HG02623 (cell line): ENCODE measurements at regions not wholly inside any gene's neighbourhood (a gene's known extent, or its start where the extent isn't known, plus 50 kb on each side); places are given as distances from the start of the nearest gene placed in this dataset.
"Not testable (repeated sequence)": the region's sequence is repeated elsewhere in the genome, so short reads cannot be mapped to it uniquely, and the experiment has no call there.

Source experiments
- ATAC-seq: cut with Tn5 transposase; IDR thresholded peaks from one replicate; pipeline ENCODE4 v1.9.1; 2021; ENCODE audit warnings: moderate library complexity; ENCODE audit not compliant: unreplicated experiment

DNA sequence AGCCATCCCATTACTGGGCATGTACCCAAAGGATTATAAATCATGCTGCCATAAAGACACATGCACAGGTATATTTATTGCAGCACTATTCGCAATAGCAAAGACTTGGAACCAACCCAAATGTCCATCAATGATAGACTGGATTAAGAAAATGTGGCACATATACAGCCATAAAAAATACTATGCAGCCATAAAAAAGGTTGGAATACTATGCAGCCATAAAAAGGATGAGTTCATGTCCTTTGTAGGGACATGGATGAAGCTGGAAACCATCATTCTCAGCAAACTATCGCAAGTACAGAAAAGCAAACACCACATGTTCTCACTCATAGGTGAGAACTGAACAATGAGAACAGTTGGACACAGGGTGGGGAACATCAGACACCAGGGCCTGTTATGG is 151.5 kb downstream of the PLK2 start:
- not testable (repeated sequence) for ATAC-seq

DNA sequence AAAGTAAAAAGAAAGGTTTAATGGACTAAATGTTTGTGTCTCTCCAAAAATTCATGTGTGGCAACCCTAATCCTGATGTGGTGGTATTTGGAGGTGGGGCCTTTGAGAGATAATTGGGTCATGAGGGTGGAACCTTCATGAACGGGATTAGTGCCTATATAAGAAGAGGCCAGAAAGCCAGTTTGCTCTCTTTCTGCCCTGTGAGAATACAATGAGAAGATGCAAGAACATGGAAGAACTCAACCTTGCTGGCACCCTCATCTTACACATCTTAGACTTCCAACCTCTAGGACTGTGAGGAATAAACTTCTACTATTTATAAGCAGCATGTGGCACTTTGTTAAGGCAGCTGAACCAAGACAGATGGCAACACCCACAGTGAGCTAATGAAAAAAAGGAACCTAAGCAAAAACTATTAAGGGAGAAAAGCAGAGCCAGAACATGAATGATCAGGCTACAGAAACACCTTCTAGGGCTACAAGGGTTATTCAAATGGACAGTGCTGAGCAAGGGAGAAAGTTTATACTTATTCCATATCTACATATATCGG is 159.5 kb downstream of the PLK2 start:
- ATAC-seq: no peak

DNA sequence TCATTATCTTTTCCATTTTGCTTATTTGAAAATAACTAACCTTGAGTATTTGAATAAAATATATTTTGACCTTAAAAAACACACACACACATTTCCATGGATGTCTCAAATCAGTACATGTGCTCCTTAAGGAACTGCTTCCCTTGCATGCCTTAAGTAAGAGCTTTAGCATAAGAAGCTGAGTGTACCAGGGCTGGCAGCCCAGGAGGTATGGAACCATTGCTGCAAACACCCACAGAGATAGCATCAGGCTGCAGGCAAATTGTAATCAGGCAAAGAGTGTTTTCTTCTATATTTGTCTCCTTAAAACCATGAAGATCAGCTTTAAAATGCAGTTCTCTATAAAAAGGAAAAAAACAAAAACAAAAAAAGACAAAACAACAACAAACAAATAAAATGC is 160.6 kb downstream of the PLK2 start:
- no peak for ATAC-seq

DNA sequence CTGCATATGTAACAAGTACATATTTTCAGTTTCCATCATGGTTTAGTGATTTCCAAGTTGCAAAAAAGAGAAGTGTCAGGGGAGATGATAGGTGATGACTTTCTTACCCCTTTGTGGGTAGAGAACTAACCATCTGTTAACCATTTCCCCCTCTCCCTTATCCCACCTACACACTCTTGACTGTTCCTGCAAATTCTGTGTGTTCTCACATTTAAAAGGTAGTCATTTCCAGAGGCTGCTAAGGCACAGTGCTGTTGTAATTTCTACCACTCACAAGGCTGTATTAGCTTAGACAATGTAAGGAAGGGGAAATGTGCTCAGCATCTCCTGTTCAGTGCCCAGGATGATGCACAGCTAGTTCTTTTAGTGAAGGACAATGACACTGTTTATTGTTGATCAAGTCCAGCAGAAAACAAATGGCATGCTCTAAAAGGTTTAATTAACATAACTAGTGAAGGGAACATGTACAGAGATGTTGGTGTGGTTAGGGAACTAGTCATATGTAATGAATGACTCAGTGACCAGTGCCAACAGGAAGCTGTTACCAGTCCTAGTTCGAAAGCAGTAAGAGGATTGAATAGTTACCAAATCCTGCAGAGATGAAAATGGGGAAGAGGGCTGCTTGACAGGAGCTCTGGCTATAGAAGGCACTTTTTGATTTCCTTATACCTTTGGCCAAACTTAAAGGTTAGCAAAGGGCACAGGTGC is 165.1 kb downstream of the PLK2 start:
- no peak for ATAC-seq

DNA sequence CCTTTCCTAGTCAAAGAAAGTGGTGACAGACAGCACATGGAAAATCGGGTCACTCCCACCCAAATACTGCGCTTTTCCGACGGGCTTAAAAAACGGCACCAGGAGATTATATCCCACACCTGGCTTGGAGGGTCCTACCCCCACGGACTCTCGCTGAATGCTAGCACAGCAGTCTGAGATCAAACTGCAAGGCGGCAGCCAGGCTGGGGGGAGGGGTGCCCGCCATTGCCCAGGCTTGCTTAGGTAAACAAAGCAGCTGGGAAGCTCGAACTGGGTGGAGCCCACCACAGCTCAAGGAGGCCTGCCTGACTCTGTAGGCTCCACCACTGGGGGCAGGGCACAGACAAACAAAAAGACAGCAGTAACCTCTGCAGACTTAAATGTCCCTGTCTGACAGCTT is 171.6 kb downstream of the PLK2 start:
- not testable (repeated sequence) for ATAC-seq

DNA sequence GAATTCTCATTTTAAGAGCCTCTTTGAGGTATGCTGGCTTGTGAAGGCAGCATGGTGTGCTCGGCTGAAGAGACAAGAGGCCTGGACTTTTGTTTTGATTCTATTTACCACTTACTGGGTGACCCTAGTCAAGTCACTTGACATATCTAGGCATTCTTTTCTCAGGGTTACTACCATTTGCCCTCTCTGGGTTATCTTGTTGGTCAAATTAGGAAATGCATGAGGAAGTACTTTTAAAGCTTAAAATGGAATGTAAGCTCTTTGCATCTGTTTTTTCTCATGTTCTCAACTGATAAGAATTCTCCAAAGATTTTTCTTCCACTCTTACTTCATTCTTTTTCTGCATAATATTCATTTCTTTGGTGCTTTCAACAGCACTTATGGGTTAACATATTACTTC is 173.1 kb downstream of the PLK2 start:
- ATAC-seq: no peak

DNA sequence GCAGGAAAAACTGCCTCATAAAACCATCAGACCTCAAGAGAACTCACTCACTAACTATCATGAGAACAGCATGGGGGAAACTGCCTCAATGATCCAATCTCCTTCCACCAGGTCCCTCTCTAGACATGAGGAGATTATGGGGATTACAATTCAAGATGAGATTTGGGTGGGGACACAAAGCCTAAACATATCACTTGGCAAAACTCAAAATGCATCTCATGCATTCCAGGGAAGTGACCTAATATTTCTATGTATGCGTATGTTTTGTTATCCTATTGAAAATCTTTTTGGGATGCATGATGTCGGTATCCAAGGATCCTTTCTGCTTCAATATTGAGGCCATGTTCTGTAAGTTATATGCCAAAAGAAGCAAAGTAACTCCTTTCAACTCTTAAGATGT is 174.0 kb downstream of the PLK2 start:
- ATAC-seq: no peak

DNA sequence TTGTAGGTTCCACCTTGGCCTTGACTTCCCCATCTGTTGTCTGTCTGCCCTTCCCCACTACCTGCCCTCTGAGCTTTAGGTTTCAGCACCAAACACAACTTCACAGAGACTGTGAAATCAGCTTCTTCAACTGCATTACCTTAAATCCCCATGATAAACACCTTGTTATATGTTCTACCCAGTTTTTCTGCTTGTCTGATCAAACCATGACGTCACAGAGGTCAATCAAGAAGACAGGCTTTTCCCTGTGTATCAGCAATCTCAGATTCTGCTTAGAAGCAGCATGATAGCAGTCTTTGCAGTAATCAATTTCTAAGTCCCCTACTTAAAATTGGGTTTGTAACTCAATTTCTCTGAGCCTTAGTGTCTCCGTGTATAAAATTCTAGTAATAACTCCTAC is 175.0 kb downstream of the PLK2 start:
- ATAC-seq: no peak

DNA sequence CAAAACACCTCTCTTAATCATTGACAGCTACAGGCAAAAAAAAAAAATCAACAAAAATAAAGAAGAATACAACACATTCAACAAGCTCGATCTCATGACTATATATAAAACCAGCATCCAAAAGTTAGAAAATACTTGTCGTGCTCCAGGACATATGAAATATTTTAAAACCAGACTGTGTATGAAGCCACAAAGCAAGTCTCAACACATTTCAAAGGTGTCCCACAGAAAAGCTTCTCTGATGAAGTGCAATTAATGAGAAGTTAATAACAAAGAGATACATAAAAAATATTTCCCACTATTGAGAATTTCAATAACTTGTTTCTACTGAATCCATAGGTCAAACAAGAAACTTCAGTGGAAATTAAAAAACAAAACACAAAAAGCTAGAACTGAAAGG is 178.7 kb downstream of the PLK2 start:
- ATAC-seq: no peak

DNA sequence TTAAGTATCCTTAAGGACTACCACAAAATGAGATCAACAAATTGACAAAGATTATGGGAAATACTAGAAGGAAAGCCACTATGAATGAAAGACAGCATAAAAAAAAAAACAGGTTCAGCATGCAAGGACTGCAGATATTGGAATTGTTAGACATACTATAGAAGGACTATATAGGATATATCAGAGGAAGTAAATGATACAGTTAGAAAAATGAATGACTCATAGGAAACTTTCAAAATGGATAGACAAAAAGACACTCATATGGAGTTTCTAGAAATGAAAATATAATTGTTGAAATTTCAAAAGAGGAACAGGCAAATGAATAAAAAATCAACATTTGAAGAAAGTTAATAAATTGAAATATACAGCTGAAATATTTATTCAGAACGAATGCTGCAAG is 180.6 kb downstream of the PLK2 start:
- ATAC-seq: no peak

DNA sequence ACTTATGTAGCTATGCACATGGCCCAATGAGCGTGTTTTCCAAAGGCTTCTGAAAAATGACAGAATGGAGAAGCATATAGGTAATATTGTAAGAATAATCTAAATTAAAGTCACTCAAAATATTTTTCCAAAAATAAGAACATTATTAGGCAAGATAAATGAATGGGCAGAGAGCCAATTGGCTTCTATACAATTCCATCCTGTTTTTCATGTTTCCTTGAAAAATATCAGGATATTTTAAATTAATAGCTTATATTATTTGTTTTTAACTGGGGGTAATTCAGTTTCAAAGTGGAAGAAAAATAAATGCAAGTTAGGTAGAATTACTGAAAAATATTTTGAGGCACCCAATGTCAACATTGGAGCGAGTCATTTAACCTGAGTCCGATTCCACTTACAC is 183.5 kb downstream of the PLK2 start:
- ATAC-seq: no peak

DNA sequence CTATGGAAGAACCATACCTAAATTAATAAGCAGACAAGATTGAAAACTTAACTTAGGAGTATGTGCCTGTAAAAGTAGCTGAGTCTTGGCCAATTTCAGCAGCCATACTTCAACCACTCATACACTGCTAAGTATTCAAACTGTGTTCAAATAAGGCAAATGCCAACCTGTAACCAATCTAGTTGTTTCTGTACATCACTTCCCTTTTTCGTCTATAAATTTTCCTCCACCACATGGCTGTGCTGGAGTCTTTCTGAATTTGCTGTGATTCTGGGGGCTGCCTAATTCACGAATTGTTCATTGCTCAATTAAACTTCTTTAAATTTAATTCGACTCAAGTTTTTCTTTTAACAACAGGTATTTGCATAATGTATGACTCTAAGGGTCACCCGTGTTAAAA is 184.4 kb downstream of the PLK2 start:
- ATAC-seq: no peak

DNA sequence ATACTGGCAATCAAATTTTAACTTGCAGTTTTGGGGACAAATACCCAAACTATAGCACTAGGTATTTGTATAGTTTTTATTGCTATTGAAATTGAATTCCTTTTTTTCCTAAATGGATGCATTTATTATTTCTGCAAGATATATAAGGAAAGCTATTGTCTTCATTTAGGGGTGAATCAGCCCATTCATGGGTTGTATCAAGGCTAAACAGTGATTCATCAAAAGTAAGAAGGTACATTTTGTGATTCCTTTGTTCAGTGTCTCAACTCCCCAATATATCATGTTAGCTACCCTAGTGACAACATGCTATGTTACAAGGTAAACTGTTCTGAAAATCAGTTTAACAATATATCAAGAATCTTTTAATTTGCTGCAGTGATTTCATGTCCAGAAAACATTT is 185.7 kb downstream of the PLK2 start:
- ATAC-seq: no peak

DNA sequence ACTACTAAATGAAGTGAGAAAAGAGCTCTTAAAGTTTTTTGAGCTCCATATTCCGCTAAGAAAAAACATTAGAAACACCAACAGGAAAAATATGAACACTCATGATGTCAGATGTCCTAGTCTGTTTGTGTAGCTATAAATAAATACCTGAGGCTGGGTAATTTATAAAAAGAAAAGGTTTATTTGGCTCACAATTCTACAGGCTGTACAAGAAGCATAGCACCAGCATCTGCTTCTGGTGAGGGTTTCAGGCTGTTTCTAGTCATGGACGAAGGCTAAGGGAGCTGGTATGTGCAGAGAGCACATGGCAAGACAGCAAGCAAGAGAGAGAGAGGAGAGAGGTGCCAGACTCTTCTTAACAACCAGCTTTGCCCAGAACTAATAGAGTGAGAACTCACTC is 186.2 kb downstream of the PLK2 start:
- no peak for ATAC-seq

DNA sequence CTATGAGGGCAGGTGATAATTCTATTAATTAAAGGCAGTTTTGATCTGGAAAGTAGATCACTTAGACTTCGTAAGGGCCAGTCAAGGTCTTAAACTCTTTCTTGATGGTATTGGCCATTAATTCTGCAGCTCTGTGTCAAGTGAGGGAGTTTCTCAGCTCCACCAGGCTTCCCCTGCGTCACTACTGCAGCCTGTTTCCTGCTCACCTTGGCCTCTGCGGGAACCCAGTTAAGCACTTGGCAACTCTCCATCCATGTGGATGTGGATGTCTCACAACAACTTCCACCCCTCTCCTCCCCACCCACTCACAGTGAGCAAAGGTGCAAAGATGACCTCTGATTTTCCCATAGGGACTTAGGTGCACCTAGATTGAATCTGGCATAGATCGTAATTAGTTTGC is 191.6 kb downstream of the PLK2 start:
- ATAC-seq: no peak

DNA sequence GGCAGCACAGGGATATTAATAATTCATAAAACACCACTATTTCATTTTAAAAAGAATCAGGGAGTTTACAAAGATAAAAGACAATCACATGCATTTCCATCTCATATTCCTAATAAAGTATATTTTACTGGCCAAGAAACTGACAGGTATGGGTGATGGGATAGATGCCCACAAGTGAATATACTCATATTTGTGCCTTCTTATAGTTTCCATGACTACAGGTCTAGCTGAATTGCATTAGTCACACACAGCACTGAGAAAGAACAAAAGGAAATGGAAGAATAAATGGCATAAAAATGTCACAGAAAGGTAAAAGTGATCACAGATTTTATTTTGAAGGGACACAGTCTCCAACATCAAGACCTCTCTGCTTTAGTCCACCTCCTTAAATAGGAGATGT is 193.5 kb downstream of the PLK2 start:
- no peak for ATAC-seq

DNA sequence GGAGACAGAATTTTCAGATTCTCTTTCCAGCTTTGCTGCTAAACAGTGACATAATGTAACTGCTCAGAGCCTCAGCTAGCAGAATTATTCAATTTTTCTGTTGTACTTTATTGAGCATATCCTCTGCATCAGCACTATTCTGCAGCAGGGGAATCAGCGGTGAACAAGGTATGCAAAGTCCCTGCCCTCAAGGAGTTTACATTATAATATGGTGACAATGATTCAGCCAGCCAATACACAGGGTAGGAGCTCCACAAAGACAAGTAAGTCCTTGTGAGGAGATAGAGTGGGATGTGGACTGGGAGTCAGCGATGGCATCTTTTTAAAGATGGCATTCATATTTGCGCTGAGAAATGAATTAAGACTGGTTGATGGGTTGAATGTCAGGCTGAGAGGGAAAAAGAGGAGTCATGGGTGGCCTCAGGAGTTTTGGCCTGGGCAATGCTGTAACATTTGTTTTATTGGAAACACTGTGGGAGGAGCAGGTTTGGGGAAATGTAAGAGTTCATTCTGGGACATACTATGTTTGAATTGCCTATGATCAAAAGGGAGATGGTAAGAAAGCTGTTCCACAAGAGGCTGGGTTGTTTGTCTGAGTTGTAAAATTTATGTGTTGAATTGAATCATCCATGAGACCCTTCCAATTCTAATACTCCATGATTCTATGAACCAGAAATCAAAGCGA is 194.5 kb downstream of the PLK2 start:
- ATAC-seq: no peak

DNA sequence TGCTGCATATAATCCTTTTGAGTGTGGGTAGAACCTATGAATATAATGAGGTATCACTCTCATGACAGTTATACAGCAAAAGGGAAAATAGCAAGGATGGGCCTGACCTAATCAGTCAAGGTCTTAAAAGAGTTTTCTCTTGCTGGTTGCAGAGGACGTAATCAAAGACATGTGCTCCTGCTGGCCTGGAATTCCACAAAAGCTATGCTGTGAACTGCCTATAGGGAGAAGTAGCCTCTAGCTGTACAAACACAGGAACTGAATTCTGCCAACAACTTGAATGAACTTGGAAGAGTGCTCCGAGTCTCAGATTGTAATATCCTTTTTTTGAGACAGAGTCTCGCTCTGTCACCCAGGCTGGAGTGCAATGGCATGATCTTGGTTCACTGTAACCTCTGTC is 195.6 kb downstream of the PLK2 start:
- ATAC-seq: no peak

DNA sequence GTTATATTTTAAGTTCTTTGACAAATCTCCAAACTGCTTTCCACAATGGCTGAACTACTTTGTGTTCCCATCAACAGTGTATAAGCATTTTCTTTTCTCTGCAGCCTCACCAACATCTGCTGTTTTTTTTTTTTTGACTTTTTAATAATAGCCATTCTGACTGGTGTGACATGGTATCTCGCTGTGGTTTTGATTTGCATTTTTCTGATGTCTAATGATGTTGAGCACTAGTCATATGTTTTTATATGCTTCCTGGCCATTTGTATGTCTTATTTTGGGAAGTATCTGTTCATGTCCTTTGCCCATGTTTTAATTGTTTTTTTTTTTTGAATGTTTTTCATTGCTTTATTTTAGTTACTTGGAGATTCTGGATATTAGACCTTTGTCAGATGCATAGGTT is 196.6 kb downstream of the PLK2 start:
- ATAC-seq: no peak

DNA sequence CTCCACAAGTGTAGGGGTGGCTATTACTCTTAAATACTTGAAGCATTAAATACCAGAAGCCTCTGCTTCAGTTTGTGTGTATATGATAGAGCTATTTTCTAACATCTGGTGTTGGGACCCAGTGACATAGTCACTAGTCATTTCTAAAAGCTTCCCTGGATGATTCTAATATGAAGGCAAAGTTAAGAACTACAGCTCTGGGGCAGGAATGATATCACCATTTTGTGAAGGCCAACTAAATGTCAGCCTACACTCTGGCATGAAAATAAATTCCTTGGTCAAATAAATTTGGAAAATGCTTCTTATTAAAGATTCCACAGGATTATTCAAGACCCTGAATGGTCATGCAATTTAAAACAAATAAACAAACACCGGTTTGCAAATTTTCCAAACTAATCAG is 197.7 kb downstream of the PLK2 start:
- no peak for ATAC-seq

DNA sequence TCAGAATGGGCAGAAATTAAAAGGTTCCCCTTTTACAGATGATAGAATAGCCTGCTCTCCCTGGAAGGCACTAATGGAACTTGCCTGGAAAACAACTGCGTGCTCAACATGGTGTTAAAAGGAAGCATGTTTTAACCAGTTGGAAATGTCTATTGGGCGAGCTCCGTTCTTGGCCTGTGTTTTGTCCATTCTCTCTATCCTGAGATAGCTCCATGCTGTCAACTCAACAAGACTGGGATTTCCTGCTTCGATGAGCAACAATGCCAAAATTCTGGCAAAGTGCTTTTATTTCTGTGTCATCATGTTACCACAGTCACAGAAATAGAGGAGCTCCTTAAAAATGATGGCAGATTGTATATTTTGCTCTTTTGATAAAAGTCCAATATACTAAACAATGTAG is 198.3 kb downstream of the PLK2 start:
- no peak for ATAC-seq

DNA sequence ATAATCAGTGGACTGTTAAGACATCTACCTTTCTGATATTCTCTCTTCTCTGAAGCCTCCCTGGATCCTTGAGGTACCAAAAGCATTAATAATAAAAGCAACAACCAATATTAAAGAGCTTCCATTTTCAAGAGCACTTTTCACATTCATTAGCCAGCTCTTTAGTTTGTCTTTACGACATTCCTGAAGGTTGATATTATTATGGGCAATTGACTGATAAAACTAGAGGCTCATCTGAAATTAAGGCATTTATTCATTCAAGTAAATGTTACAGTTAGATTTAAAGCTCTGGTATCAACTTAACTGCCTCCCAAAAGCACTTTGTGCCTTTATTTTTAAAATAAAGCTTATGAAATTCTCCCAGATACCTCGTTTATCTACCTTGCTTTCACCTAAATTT is 199.6 kb downstream of the PLK2 start:
- no peak for ATAC-seq

DNA sequence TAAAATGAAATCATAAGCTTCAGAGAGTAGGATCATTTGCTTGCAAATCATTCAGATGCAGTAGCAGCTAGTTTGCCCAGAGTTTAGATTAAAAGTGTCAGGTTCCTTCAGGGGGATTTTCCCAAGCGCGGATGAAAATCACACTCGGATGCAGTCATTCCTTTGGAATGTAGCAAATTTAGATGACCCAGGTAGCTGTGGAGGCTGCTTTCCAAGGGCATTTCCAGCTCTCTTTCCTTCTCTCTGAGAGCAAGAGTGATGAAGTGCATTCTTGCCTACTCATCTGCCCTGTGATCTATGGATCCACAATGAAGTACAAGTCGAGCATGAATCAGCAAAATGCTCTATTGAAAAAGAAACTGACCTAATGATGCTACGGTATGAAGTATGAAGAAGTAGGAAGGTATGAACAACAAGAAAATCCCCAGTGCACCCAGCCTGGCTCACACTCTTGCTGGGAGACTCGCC is 200.2 kb downstream of the PLK2 start:
- ATAC-seq: no peak
